ENCODE measurements at regions not wholly inside any gene's neighbourhood (a gene's known extent, or its start where the extent isn't known, plus 50 kb on each side); places are given as distances from the start of the nearest gene placed in this dataset.

DNA sequence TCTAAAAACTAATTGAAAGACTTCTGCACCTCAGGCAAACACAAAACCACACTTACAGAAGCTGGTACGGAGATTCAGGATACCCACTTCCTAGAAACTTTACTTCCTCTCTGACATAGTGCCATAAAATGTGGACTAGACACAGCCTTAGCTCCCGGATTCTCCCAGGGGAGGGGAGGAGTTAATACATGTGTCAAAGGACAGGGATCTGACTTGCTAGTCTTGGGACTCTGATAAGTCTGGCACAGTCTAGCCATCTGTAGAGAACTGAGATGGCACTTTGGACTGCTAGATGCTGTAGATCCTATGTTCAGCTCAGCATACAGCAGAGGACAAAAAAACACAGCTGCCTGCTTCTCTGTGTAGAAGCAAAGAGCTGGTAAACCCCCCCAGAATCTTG, 769.8 kb upstream of the MIR17HG start:
- ATAC-seq, result no peak
- H3K4me1 Mint-ChIP-seq, result no peaks in the 10 kb centered on the region
- H3K36me3 Mint-ChIP-seq, result peaks cover 7% of the 10 kb centered on the region
- Histone ChIP-seq H3K27ac (ENCODE audit: low read length) (no peak overlapping the region), H3K27me3 (ENCODE audit: control insufficient read depth, insufficient read depth, low read length) (no peaks in the 10 kb centered on the region), H3K9me3 (ENCODE audit: control insufficient read depth, insufficient read depth, low read length) (peaks cover 13% of the 10 kb centered on the region), H3K4me1 (ENCODE audit: control insufficient read depth, insufficient read depth, low read length) (no peaks in the 10 kb centered on the region), H3K4me3 (ENCODE audit: low read length) (no peak overlapping the region), H3K36me3 (ENCODE audit: control insufficient read depth, insufficient read depth, low read length) (no peaks in the 10 kb centered on the region)
- DNase-seq, result no peak
- 0% methylated on average over 1 of the region's 2 CpGs for WGBS (ENCODE audit: insufficient coverage)
- H3K9me3 Mint-ChIP-seq, result peaks cover 9 to 12% of the 10 kb centered on the region in 2 donors
- intact Hi-C loops (cut with micrococcal nuclease), result no loop called here
- no peaks in the 10 kb centered on the region for H3K27me3 Mint-ChIP-seq (ENCODE audit: low read depth in 2 of 2)
- TF ChIP-seq, protein P1, sequence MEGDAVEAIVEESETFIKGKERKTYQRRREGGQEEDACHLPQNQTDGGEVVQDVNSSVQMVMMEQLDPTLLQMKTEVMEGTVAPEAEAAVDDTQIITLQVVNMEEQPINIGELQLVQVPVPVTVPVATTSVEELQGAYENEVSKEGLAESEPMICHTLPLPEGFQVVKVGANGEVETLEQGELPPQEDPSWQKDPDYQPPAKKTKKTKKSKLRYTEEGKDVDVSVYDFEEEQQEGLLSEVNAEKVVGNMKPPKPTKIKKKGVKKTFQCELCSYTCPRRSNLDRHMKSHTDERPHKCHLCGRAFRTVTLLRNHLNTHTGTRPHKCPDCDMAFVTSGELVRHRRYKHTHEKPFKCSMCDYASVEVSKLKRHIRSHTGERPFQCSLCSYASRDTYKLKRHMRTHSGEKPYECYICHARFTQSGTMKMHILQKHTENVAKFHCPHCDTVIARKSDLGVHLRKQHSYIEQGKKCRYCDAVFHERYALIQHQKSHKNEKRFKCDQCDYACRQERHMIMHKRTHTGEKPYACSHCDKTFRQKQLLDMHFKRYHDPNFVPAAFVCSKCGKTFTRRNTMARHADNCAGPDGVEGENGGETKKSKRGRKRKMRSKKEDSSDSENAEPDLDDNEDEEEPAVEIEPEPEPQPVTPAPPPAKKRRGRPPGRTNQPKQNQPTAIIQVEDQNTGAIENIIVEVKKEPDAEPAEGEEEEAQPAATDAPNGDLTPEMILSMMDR (IDR thresholded peaks at IDR 0.05), result no peak
- no peak overlapping the region for H3K27ac Mint-ChIP-seq
- H3K4me3 Mint-ChIP-seq, result no peak overlapping the region

- whole genome bisulfite sequencing (ENCODE audit: insufficient coverage), result no CpG with 5 or more reads among the region's 1 CpG
- H3K9me3 Mint-ChIP-seq, result peaks cover 4 to 11% of the 10 kb centered on the region in 2 donors
- intact Hi-C loops (cut with micrococcal nuclease), result no loop called here
- Histone ChIP-seq H3K4me3 (ENCODE audit: low read length) (no peak overlapping the region), H3K36me3 (ENCODE audit: control insufficient read depth, insufficient read depth, low read length) (no peaks in the 10 kb centered on the region), H3K4me1 (ENCODE audit: control insufficient read depth, insufficient read depth, low read length) (no peaks in the 10 kb centered on the region), H3K27ac (ENCODE audit: low read length) (no peak overlapping the region), H3K9me3 (ENCODE audit: control insufficient read depth, insufficient read depth, low read length) (peaks cover 4% of the 10 kb centered on the region), H3K27me3 (ENCODE audit: control insufficient read depth, insufficient read depth, low read length) (no peaks in the 10 kb centered on the region)
- peaks cover 7% of the 10 kb centered on the region for H3K36me3 Mint-ChIP-seq
- TF ChIP-seq, protein P1 (IDR thresholded peaks at IDR 0.05), result no peak
- no peak overlapping the region for H3K4me3 Mint-ChIP-seq
- no peak overlapping the region for H3K27ac Mint-ChIP-seq
- DNase-seq, result no peak
- ATAC-seq, result no peak
- no peaks in the 10 kb centered on the region for H3K27me3 Mint-ChIP-seq (ENCODE audit: low read depth in 2 of 2)
- H3K4me1 Mint-ChIP-seq, result no peaks in the 10 kb centered on the region
Observed at GRCh38 chr13:90585392-90585791, 762.1 kb upstream of the MIR17HG start.

- H3K4me3 ChIP-seq (ENCODE audit: low read length), result no peak overlapping the region
- no peak overlapping the region for H3K27ac Mint-ChIP-seq
Observed at GRCh38 chr13:90591260-90591926, 756.1 kb upstream of the MIR17HG start.

More at GRCh38 chr13:90591260-90591926, 756.1 kb upstream of the MIR17HG start:
- no peak overlapping the region for H3K4me3 Mint-ChIP-seq
- Histone ChIP-seq H3K9me3 (ENCODE audit: control insufficient read depth, insufficient read depth, low read length) (peaks cover 7% of the 10 kb centered on the region), H3K27me3 (ENCODE audit: control insufficient read depth, insufficient read depth, low read length) (no peaks in the 10 kb centered on the region), H3K4me1 (ENCODE audit: control insufficient read depth, insufficient read depth, low read length) (no peaks in the 10 kb centered on the region), H3K36me3 (ENCODE audit: control insufficient read depth, insufficient read depth, low read length) (no peaks in the 10 kb centered on the region), H3K27ac (ENCODE audit: low read length) (no peak overlapping the region)
- 92% methylated on average over 1 of the region's 1 CpG for WGBS (ENCODE audit: insufficient coverage)
- ATAC-seq (no peak), DNase-seq (no peak)
- no peaks in the 10 kb centered on the region for H3K4me1 Mint-ChIP-seq
- H3K9me3 Mint-ChIP-seq, result peaks cover 4 to 9% of the 10 kb centered on the region in 2 donors
- H3K36me3 Mint-ChIP-seq, result no peaks in the 10 kb centered on the region
- intact Hi-C loops (cut with micrococcal nuclease), result no loop called here
- TF ChIP-seq, protein P1 (IDR thresholded peaks at IDR 0.05), result no peak
- H3K27me3 Mint-ChIP-seq (ENCODE audit: low read depth in 2 of 2), result no peaks in the 10 kb centered on the region
